HEK293 (cell line): ENCODE measurements at regions not wholly inside any gene's neighbourhood (a gene's known extent, or its start where the extent isn't known, plus 50 kb on each side); places are given as distances from the start of the nearest gene placed in this dataset.

Source experiments
- AEBP2 ChIP-seq: fragments of 450-650 bp; formaldehyde crosslinking; IDR thresholded peaks from 2 replicates; pipeline ENCODE4 v1.5.1; 2016; ENCODE audit warnings: missing biosample characterization, missing genetic modification characterization, borderline replicate concordance
- BCL11A ChIP-seq: fragments of 450-650 bp; formaldehyde crosslinking; IDR thresholded peaks from 2 replicates; pipeline ENCODE4 v1.5.1; 2016; ENCODE audit warnings: low read depth, missing biosample characterization, missing genetic modification characterization
- YY1 ChIP-seq: fragments of 450-650 bp; formaldehyde crosslinking; IDR thresholded peaks from 2 replicates; pipeline ENCODE4 v1.5.1; 2018; ENCODE audit warnings: missing biosample characterization, missing genetic modification characterization
- ZBTB21 ChIP-seq: fragments of 450-650 bp; formaldehyde crosslinking; IDR thresholded peaks from 2 replicates; pipeline ENCODE4 v1.5.1; 2017; ENCODE audit warnings: missing biosample characterization, missing genetic modification characterization
- ZBTB6 ChIP-seq: fragments of 450-650 bp; formaldehyde crosslinking; IDR thresholded peaks from 2 replicates; pipeline ENCODE4 v1.5.1; 2017; ENCODE audit warnings: missing biosample characterization, missing genetic modification characterization
- ZBTB8A ChIP-seq: fragments of 450-650 bp; formaldehyde crosslinking; IDR thresholded peaks from 2 replicates; pipeline ENCODE4 v1.5.1; 2016; ENCODE audit warnings: missing biosample characterization, missing genetic modification characterization
- ZFP37 ChIP-seq: fragments of 450-650 bp; formaldehyde crosslinking; IDR thresholded peaks from 2 replicates; pipeline ENCODE4 v1.5.1; 2016; ENCODE audit warnings: missing biosample characterization, missing genetic modification characterization
- ZNF266 ChIP-seq: fragments of 450-650 bp; formaldehyde crosslinking; IDR thresholded peaks from 2 replicates; pipeline ENCODE4 v1.5.1; 2016; ENCODE audit warnings: missing biosample characterization, missing genetic modification characterization, low read depth
- ZNF324 ChIP-seq: fragments of 450-650 bp; formaldehyde crosslinking; IDR thresholded peaks from 2 replicates; pipeline ENCODE4 v1.5.1; 2016; ENCODE audit warnings: missing biosample characterization, missing genetic modification characterization
- ZNF629 ChIP-seq: fragments of 450-650 bp; formaldehyde crosslinking; IDR thresholded peaks from 2 replicates; pipeline ENCODE4 v1.5.1; 2017; ENCODE audit warnings: missing biosample characterization, missing genetic modification characterization
- ZNF791 ChIP-seq: fragments of 450-650 bp; formaldehyde crosslinking; IDR thresholded peaks from 2 replicates; pipeline ENCODE4 v1.5.1; 2016; ENCODE audit warnings: missing biosample characterization, missing genetic modification characterization
- ZSCAN16 ChIP-seq: fragments of 450-650 bp; formaldehyde crosslinking; IDR thresholded peaks from 2 replicates; pipeline ENCODE4 v1.5.1; 2016; ENCODE audit warnings: missing biosample characterization, missing genetic modification characterization
- TF ChIP-seq, protein P1 (sequence below): fragments of 450-650 bp; formaldehyde crosslinking; IDR thresholded peaks from 2 replicates; pipeline ENCODE4 v1.5.1; 2016; ENCODE audit warnings: missing biosample characterization, missing genetic modification characterization
- TF ChIP-seq, protein P2 (sequence below): fragments of 450-650 bp; formaldehyde crosslinking; optimal IDR thresholded peaks from 2 replicates; pipeline ENCODE3; 2016; ENCODE audit warnings: missing biosample characterization, mild to moderate bottlenecking, missing genetic modification characterization

DNA sequence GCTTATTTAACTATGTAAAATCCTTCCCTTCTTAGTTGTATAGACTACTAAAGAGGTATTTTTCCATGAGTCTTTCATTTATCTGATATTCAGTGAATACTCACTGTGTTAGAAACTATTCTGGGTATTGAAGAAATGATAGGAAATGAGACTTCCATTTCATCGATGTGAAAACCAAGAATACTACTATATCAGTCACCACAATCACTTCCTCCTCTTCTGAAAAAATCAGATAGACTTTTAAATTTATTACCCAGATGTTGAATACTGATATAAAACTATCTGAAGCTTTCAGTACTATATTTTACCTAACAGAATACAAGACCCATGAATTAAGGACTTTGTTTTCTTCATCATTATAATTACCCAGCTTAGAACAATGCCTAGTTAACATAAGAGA, 1801.1 kb upstream of the CELF4 start:
- TF ChIP-seq, protein P1, sequence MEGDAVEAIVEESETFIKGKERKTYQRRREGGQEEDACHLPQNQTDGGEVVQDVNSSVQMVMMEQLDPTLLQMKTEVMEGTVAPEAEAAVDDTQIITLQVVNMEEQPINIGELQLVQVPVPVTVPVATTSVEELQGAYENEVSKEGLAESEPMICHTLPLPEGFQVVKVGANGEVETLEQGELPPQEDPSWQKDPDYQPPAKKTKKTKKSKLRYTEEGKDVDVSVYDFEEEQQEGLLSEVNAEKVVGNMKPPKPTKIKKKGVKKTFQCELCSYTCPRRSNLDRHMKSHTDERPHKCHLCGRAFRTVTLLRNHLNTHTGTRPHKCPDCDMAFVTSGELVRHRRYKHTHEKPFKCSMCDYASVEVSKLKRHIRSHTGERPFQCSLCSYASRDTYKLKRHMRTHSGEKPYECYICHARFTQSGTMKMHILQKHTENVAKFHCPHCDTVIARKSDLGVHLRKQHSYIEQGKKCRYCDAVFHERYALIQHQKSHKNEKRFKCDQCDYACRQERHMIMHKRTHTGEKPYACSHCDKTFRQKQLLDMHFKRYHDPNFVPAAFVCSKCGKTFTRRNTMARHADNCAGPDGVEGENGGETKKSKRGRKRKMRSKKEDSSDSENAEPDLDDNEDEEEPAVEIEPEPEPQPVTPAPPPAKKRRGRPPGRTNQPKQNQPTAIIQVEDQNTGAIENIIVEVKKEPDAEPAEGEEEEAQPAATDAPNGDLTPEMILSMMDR (tag by site-specific recombination): no peak
- no peak for TF ChIP-seq ZFP37
- TF ChIP-seq ZNF629 (tag by site-specific recombination): no peak
- no peak for TF ChIP-seq ZBTB6 (tag by site-specific recombination)
- no peak for TF ChIP-seq ZNF791 (tag by site-specific recombination)
- TF ChIP-seq ZBTB21 (tag by site-specific recombination): no peak
- no peak for TF ChIP-seq ZBTB8A (tag by site-specific recombination)
- no peak for TF ChIP-seq ZNF266
- TF ChIP-seq, protein P2, sequence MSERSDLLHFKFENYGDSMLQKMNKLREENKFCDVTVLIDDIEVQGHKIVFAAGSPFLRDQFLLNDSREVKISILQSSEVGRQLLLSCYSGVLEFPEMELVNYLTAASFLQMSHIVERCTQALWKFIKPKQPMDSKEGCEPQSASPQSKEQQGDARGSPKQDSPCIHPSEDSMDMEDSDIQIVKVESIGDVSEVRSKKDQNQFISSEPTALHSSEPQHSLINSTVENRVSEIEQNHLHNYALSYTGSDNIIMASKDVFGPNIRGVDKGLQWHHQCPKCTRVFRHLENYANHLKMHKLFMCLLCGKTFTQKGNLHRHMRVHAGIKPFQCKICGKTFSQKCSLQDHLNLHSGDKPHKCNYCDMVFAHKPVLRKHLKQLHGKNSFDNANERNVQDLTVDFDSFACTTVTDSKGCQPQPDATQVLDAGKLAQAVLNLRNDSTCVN (tag by site-specific recombination): no peak
- no peak for TF ChIP-seq YY1 (tag by site-specific recombination)
- no peak for TF ChIP-seq AEBP2 (tag by site-specific recombination)
- no peak for TF ChIP-seq BCL11A (tag by site-specific recombination)
- no peak for TF ChIP-seq ZSCAN16 (tag by site-specific recombination)
- TF ChIP-seq ZNF324 (tag by site-specific recombination): no peak
